Mesenchymal stem cell (in vitro differentiated cells and primary cell): ENCODE measurements at regions not wholly inside any gene's neighbourhood (a gene's known extent, or its start where the extent isn't known, plus 50 kb on each side); places are given as distances from the start of the nearest gene placed in this dataset.
A peak's percentile ranks its signal among the peaks of the same experiment; 100 is the strongest.

Experiments
- DNase-seq: peaks from one replicate; pipeline ENCODE4 v3.0.0-alpha.2; 2013
- H2AFZ ChIP-seq: one replicate; pipeline ENCODE4 v1.6.1; 2013; ENCODE audit warnings: low read depth, mild to moderate bottlenecking, control low read depth, inconsistent platforms, low read length, moderate library complexity
- H2AK5ac ChIP-seq: 2 replicates; pipeline ENCODE4 v1.6.1; 2013; ENCODE audit warnings: low read length, moderate library complexity, mild to moderate bottlenecking, inconsistent platforms; ENCODE audit not compliant: severe bottlenecking
- H2BK120ac ChIP-seq: one replicate; pipeline ENCODE4 v1.6.1; 2013; ENCODE audit warnings: low read depth, mild to moderate bottlenecking, inconsistent platforms, low read length, moderate library complexity
- H2BK12ac ChIP-seq, 2 experiments: one replicate each; pipeline ENCODE4 v1.6.1; 2013; ENCODE audit warnings: inconsistent platforms in 2 of 2, low read length in 2 of 2, mild to moderate bottlenecking in 2 of 2, moderate library complexity in 2 of 2, control low read depth in 1 of 2
- H2BK15ac ChIP-seq: one replicate; pipeline ENCODE4 v1.6.1; 2013; ENCODE audit warnings: mild to moderate bottlenecking, low read depth, inconsistent platforms; ENCODE audit not compliant: poor library complexity, severe bottlenecking
- H2BK5ac ChIP-seq: 2 replicates; pipeline ENCODE4 v1.6.1; 2013; ENCODE audit warnings: low read depth, mild to moderate bottlenecking, low read length, control low read depth, inconsistent platforms; ENCODE audit not compliant: poor library complexity, severe bottlenecking
- H3K14ac ChIP-seq, 2 experiments: one replicate each; pipeline ENCODE4 v1.6.1; 2013; ENCODE audit warnings: inconsistent platforms in 2 of 2, low read length in 2 of 2, control low read depth in 1 of 2, mild to moderate bottlenecking in 1 of 2, moderate library complexity in 1 of 2
- H3K18ac ChIP-seq, 2 experiments: one replicate each; pipeline ENCODE4 v1.6.1; 2013; ENCODE audit warnings: inconsistent platforms in 2 of 2, low read length in 2 of 2, control low read depth in 1 of 2, low read depth in 1 of 2, mild to moderate bottlenecking in 1 of 2
- H3K23ac ChIP-seq, 2 experiments: one replicate each; pipeline ENCODE4 v1.6.1; 2013; ENCODE audit warnings: inconsistent platforms in 2 of 2, low read length in 2 of 2, mild to moderate bottlenecking in 2 of 2, moderate library complexity in 2 of 2, control low read depth in 1 of 2
- H3K27ac ChIP-seq: 2 replicates; pipeline ENCODE4 v1.5.1; 2013; ENCODE audit warnings: mild to moderate bottlenecking, moderate library complexity, low read length, control low read depth, inconsistent platforms; ENCODE audit not compliant: poor library complexity, severe bottlenecking
- H3K27me3 ChIP-seq, 2 experiments: 2 replicates each; pipeline versions ENCODE4 v1.6.1 to v1.7.0; 2013; ENCODE audit warnings: low read length in 2 of 2, mild to moderate bottlenecking in 2 of 2, moderate library complexity in 2 of 2, control low read depth in 1 of 2, inconsistent platforms in 1 of 2; ENCODE audit not compliant: control insufficient read depth in 1 of 2, insufficient read depth in 1 of 2
- H3K36me3 ChIP-seq, 2 experiments: 2 replicates each; pipeline versions ENCODE4 v1.6.1 to v1.7.0; 2013; ENCODE audit warnings: low read length in 2 of 2, control low read depth in 1 of 2, inconsistent platforms in 1 of 2, low read depth in 1 of 2, mild to moderate bottlenecking in 1 of 2; ENCODE audit not compliant: insufficient read depth in 2 of 2, control insufficient read depth in 1 of 2
- H3K4ac ChIP-seq, 2 experiments: one replicate each; pipeline ENCODE4 v1.6.1; 2013; ENCODE audit warnings: inconsistent platforms in 2 of 2, low read length in 2 of 2, mild to moderate bottlenecking in 2 of 2, moderate library complexity in 2 of 2, control low read depth in 1 of 2, low read depth in 1 of 2
- H3K4me1 ChIP-seq: 2 replicates; pipeline ENCODE4 v1.6.1; 2013; ENCODE audit warnings: low read depth, low read length, control low read depth; ENCODE audit not compliant: control insufficient read depth, insufficient read depth
- H3K4me2 ChIP-seq: 2 replicates; pipeline ENCODE4 v1.6.1; 2013; ENCODE audit warnings: low read length, mild to moderate bottlenecking, inconsistent platforms; ENCODE audit not compliant: poor library complexity, severe bottlenecking
- H3K4me3 ChIP-seq, 2 experiments: 2 replicates each; pipeline versions ENCODE4 v1.5.1 to v1.7.0; 2013; ENCODE audit warnings: low read length in 2 of 2, mild to moderate bottlenecking in 2 of 2, control low read depth in 1 of 2, low read depth in 1 of 2; ENCODE audit not compliant: insufficient read depth in 1 of 2
- H3K79me1 ChIP-seq: replicated peaks from 2 replicates; pipeline ENCODE4 v1.6.1; 2013; ENCODE audit warnings: mild to moderate bottlenecking, control low read depth, low read length, inconsistent platforms; ENCODE audit not compliant: poor library complexity, severe bottlenecking
- H3K9ac ChIP-seq: 2 replicates; pipeline ENCODE4 v1.7.0; 2013; ENCODE audit warnings: mild to moderate bottlenecking, low read length, moderate library complexity
- H3K9me3 ChIP-seq: 2 replicates; pipeline ENCODE4 v1.7.0; 2013; ENCODE audit warnings: mild to moderate bottlenecking, low read length; ENCODE audit not compliant: control insufficient read depth
- H4K8ac ChIP-seq: one replicate; pipeline ENCODE4 v1.6.1; 2013; ENCODE audit warnings: inconsistent platforms, mild to moderate bottlenecking, low read length, moderate library complexity
- H4K91ac ChIP-seq: one replicate; pipeline ENCODE4 v1.6.1; 2013; ENCODE audit warnings: mild to moderate bottlenecking, low read length, inconsistent platforms
- WGBS: methylation state at CpG from one replicate; pipeline ENCODE4 v1.1.7; 2013; ENCODE audit warnings: mixed read lengths; 5-methylcytosine and 5-hydroxymethylcytosine counted together

DNA sequence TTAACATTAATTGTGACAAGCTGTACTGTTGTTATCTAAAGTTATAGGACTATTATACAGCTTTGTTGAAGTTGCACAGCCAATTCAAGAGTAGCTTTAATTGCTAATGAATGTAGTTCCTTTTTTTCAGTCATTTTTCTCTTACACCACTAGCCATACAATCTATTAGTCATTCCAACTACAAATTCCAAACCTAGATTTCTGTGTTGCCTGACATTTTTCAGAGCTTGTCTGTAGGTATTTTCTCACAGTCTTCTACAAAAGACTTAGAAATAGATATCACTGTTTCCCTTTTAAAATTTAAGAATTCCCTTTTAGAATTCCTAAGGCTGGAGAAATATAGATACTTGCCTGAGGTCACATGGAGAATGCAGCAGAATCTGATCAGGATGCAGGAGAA, 307.0 kb upstream of the HS3ST1 start:
- Histone ChIP-seq H2BK15ac (no peak overlapping the region), H3K4me3 (no peak overlapping the region), H4K8ac (no peak overlapping the region), H3K23ac (no peak overlapping the region), H2BK12ac (no peak overlapping the region), H2AFZ (no peak overlapping the region), H2AK5ac (no peak overlapping the region), H2BK120ac (no peak overlapping the region), H3K9ac (no peak overlapping the region), H4K91ac (no peak overlapping the region), H3K4ac (no peak overlapping the region), H3K14ac (no peak overlapping the region), H2BK5ac (no peak overlapping the region), H3K27ac (no peak overlapping the region), H3K36me3 (no peaks in the 10 kb centered on the region), H3K18ac (no peak overlapping the region), H3K9me3 (no peaks in the 10 kb centered on the region), H3K27me3 (no peaks in the 10 kb centered on the region), H3K4me2 (no peak overlapping the region), H3K79me1 (no peaks in the 10 kb centered on the region), H3K4me1 (no peaks in the 10 kb centered on the region)
- no peak for DNase-seq

DNA sequence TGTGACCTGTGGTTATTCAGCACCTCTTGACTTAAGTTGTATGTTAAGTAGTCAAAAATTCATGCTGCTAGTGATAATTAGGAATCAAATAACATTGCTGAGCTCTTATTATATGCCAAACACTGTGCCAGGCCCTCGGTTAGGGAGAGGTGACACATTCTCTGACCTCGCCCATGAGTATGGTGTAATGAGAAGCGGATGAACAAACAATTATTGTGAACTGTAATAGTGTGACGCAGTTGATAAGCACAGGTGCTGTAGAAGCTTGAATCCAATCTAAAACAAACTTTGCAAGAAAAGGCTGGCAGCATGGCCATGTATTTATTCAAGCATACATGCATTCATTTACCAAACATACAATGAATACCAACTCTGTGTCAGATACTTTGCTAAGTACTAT, 303.5 kb upstream of the HS3ST1 start:
- H2AFZ ChIP-seq = no peak overlapping the region
- H2BK5ac ChIP-seq = no peak overlapping the region
- no peak overlapping the region for H3K4me2 ChIP-seq
- no peaks in the 10 kb centered on the region for H3K27me3 ChIP-seq
- H3K4me1 ChIP-seq = no peaks in the 10 kb centered on the region
- no peak overlapping the region for H2AK5ac ChIP-seq
- no peak overlapping the region for H3K14ac ChIP-seq
- no peak overlapping the region for H4K8ac ChIP-seq
- H3K23ac ChIP-seq = no peak overlapping the region
- WGBS = 95% methylated on average over 2 of the region's 4 CpGs
- no peaks in the 10 kb centered on the region for H3K9me3 ChIP-seq
- H2BK15ac ChIP-seq = no peak overlapping the region
- H3K27ac ChIP-seq = no peak overlapping the region
- no peak overlapping the region for H2BK120ac ChIP-seq
- no peak for DNase-seq
- no peak overlapping the region for H3K9ac ChIP-seq
- no peaks in the 10 kb centered on the region for H3K36me3 ChIP-seq
- no peak overlapping the region for H3K4me3 ChIP-seq
- H3K79me1 ChIP-seq = no peaks in the 10 kb centered on the region
- H3K18ac ChIP-seq = no peak overlapping the region
- no peak overlapping the region for H3K4ac ChIP-seq
- H2BK12ac ChIP-seq = no peak overlapping the region
- no peak overlapping the region for H4K91ac ChIP-seq

DNA sequence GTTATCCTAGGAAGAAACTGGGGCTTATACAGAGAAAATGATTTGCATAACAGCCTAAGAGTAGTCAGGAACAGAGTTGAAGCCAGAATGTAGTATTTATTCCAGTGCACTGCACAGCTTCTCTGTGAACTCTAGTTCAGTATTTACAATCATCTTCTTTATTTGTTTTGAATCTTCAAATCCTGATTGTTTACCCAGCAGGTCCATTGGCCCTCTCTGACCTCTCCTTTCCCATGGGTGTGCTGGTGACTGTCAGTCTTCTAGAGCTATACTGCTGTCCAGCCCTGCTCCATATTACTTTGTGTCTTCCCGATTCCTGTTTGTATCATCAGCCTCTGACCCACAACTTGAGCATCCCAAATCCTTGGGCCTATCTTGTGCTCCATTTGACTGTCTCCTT, 301.9 kb upstream of the HS3ST1 start:
- Histone ChIP-seq H3K4me1 (no peaks in the 10 kb centered on the region), H2BK12ac (no peak overlapping the region), H3K79me1 (no peaks in the 10 kb centered on the region), H3K14ac (no peak overlapping the region), H3K23ac (no peak overlapping the region), H2AK5ac (no peak overlapping the region), H3K9ac (no peak overlapping the region), H3K4ac (no peak overlapping the region), H3K27ac (no peak overlapping the region), H3K36me3 (no peaks in the 10 kb centered on the region), H2BK5ac (no peak overlapping the region), H3K9me3 (no peaks in the 10 kb centered on the region), H4K91ac (no peak overlapping the region), H4K8ac (no peak overlapping the region), H2BK120ac (no peak overlapping the region), H3K18ac (no peak overlapping the region), H3K4me3 (no peak overlapping the region), H2AFZ (no peak overlapping the region), H3K27me3 (no peaks in the 10 kb centered on the region), H3K4me2 (no peak overlapping the region), H2BK15ac (no peak overlapping the region)
- no peak for DNase-seq
- WGBS = 100% methylated on average over 1 of the region's 1 CpG

DNA sequence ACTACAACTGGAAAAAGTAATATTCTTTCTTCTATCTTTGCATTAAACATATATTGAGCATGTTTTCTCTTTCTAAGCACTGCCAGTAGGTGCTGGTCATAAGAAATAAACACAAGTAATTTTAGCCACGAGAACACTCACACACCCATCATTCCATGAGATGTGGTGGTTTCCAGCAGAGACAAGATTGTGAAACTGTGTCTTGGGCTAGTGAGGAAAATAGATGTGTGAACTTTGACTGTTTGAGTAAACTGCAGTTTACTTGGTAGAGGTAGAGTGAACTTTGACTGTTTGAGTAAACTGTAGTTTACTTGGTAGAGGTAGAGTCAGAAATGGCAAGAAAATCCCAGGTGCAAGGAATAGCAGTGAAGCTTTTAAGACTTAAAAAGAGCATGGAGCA, 300.9 kb upstream of the HS3ST1 start:
- peak; percentile 65 for DNase-seq
- H4K8ac ChIP-seq = no peak overlapping the region
- H2BK5ac ChIP-seq = no peak overlapping the region
- no peak overlapping the region for H3K27ac ChIP-seq
- no peaks in the 10 kb centered on the region for H3K9me3 ChIP-seq
- no CpG with 5 or more reads among the region's 1 CpG for WGBS
- no peaks in the 10 kb centered on the region for H3K79me1 ChIP-seq
- no peak overlapping the region for H2AK5ac ChIP-seq
- no peak overlapping the region for H3K23ac ChIP-seq
- no peak overlapping the region for H2BK12ac ChIP-seq
- no peak overlapping the region for H2BK120ac ChIP-seq
- H3K9ac ChIP-seq = no peak overlapping the region
- no peak overlapping the region for H3K4me3 ChIP-seq
- H3K36me3 ChIP-seq = no peaks in the 10 kb centered on the region
- H3K18ac ChIP-seq = no peak overlapping the region
- no peak overlapping the region for H3K4me2 ChIP-seq
- H3K27me3 ChIP-seq = no peaks in the 10 kb centered on the region
- no peak overlapping the region for H2BK15ac ChIP-seq
- H4K91ac ChIP-seq = no peak overlapping the region
- H2AFZ ChIP-seq = no peak overlapping the region
- no peak overlapping the region for H3K14ac ChIP-seq
- no peak overlapping the region for H3K4ac ChIP-seq
- H3K4me1 ChIP-seq = no peaks in the 10 kb centered on the region
